PC-9 (cell line): ENCODE measurements at regions not wholly inside any gene's neighbourhood (a gene's known extent, or its start where the extent isn't known, plus 50 kb on each side); places are given as distances from the start of the nearest gene placed in this dataset.

Experiments used
- EZH2 ChIP-seq: fragments of 200-600 bp; sonication (generic); IDR thresholded peaks from 2 replicates; pipeline ENCODE4 v1.8.0; 2017; ENCODE audit warnings: antibody characterized with exemption, low read depth
- TF ChIP-seq, protein P1 (sequence below): fragments of 200-600 bp; sonication (generic); conservative IDR thresholded peaks from 2 replicates; pipeline ENCODE4 v1.6.1; 2017; ENCODE audit warnings: mixed run types, antibody characterized with exemption, mild to moderate bottlenecking, moderate library complexity

DNA sequence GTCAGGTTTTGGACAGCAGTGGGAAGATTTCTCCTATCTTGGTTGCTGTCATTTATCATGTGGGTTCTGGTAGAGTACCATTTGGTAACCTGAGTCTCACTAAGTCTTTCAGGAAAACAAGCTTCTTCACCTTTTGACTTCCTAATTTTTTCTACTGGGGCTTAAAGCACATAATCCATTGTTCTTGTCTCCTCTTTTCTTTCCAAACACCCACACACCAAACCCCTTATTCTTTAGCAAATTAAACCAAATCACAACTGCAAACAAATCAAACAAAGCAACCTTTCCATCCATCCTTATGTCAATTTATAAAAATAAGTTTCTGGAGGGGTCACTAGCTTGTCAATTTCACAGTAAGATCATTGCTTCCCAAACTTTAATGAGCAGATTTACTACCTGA lies 84.1 kb downstream of the ATP23 start:
- TF ChIP-seq, protein P1, sequence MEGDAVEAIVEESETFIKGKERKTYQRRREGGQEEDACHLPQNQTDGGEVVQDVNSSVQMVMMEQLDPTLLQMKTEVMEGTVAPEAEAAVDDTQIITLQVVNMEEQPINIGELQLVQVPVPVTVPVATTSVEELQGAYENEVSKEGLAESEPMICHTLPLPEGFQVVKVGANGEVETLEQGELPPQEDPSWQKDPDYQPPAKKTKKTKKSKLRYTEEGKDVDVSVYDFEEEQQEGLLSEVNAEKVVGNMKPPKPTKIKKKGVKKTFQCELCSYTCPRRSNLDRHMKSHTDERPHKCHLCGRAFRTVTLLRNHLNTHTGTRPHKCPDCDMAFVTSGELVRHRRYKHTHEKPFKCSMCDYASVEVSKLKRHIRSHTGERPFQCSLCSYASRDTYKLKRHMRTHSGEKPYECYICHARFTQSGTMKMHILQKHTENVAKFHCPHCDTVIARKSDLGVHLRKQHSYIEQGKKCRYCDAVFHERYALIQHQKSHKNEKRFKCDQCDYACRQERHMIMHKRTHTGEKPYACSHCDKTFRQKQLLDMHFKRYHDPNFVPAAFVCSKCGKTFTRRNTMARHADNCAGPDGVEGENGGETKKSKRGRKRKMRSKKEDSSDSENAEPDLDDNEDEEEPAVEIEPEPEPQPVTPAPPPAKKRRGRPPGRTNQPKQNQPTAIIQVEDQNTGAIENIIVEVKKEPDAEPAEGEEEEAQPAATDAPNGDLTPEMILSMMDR = no peak
- no peak for TF ChIP-seq EZH2
